ENCODE measurements at regions not wholly inside any gene's neighbourhood (a gene's known extent, or its start where the extent isn't known, plus 50 kb on each side); places are given as distances from the start of the nearest gene placed in this dataset.

DNA sequence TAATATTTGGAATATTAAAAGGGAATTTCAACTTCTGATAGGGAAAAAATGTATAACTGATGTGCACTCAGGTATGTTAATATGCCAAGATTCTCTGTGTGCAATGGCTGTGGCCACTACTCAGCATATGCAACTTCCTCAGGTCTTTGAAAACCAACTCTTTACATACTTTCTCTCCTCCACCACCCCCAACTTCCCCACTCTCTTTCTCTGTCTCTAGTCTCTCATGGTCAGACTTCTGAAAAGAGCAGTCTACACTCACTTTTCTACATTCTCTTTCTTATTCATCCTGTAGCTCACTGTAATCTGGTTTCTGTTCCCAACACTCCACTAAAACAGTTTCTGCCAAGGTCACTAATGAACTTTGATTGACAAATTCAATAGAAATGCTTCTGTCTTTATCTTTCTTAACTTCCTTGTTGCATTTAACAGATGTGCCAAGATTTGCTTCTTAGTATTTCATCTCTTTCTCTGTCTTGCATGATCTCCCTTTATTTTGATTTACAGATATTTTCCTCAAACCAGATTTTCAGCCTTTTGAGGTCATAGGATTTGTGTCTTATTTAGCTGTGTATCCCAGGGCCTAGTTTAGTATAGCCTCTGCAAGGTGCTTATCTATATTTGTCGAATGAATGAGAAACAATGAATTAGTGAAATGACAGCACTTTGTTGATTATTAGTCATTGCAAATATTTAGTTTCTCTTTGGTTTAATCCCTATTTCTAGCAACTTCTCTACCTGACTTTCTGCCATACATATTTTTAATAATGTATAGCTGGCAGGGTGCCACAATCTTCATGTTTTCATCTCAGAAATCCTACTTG, 168.9 kb downstream of the LMO4 start:
- Mint-ChIP-seq H3K4me1 (ENCODE audit: low read depth) (no peaks in the 10 kb centered on the region), H3K27me3 (ENCODE audit: insufficient read depth) (no peaks in the 10 kb centered on the region), H3K27ac (no peak overlapping the region), H3K9me3 (no peaks in the 10 kb centered on the region), H3K36me3 (ENCODE audit: low read depth) (no peaks in the 10 kb centered on the region), H3K4me3 (no peak overlapping the region)
- DNase-seq (ENCODE audit: low spot score): no peak
- intact Hi-C loops (cut with micrococcal nuclease): no loop called here

DNA sequence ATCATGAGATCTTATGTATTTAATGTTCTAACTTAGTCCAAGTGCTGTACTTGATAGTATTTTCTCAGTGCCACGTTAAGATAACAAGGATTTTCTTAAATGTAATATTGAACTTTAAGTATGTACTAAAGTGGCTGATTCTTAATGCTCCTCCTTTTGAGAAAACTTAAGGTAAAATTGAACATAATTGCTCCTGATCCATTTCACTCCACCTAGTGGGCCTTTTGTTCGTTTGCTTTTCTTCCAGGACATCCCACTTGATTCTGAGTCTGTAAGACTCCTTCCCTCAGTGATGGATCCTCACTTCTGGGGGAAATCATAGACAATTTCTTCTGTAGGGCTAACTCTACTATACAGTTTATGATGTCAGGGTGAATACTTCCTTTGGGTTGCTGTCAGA, 173.1 kb downstream of the LMO4 start:
- Mint-ChIP-seq H3K27ac (no peak overlapping the region), H3K4me3 (no peak overlapping the region), H3K9me3 (no peaks in the 10 kb centered on the region), H3K36me3 (ENCODE audit: low read depth) (no peaks in the 10 kb centered on the region), H3K27me3 (ENCODE audit: insufficient read depth) (no peaks in the 10 kb centered on the region), H3K4me1 (ENCODE audit: low read depth) (no peaks in the 10 kb centered on the region)
- intact Hi-C loops (cut with micrococcal nuclease): no loop called here
- no peak for DNase-seq (ENCODE audit: low spot score)

DNA sequence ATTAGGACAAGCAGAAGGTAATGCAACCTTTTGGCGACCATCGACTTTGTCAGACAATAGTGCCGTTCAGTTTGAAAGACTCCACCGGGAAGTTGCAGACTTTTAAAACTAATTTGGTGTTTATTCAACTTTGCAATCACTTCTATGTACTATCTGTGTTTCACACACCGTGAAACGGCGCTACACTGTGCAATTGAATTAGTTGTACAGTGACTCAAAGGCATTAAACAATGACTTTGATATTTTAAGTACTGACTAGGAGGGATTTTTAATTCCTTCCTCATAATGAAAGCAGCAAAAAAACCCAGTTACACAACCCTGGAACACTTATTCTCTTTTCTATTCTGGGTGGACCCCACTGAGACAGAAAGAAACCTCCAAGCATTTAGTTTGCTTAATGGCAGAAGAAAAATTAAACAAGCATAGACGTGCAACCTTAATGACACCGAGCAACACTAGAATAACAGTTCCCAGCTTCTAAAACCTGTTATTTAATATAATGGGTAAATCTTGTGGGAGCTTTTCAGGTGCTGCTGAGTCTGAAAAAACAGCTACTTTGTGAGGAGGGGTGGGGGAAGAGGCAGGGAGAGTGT, 176.8 kb downstream of the LMO4 start:
- Mint-ChIP-seq H3K4me1 (ENCODE audit: low read depth) (no peaks in the 10 kb centered on the region), H3K27ac (no peak overlapping the region), H3K4me3 (no peak overlapping the region), H3K9me3 (no peaks in the 10 kb centered on the region), H3K36me3 (ENCODE audit: low read depth) (no peaks in the 10 kb centered on the region), H3K27me3 (ENCODE audit: insufficient read depth) (peaks cover 5% of the 10 kb centered on the region)
- DNase-seq (ENCODE audit: low spot score): no peak
- intact Hi-C loops (cut with micrococcal nuclease): no loop called here

DNA sequence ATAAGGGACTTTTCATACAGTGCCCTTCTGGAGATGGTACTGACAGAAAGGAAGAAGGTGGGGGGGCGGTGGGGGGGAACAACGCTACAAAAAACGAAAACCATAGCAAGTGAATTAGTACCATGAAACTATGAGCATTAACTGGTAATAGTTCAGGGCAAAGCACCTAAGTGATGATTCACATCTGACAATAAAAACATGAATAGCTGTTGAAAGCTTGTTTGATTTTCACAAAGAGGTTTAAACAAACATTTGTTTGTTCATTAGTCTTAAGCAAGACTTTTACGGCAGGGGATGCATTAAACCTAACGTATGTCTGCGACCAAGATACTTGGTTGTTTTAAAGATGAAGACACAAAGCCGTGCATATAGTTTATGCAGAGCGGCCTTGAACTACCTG, 177.5 kb downstream of the LMO4 start:
- no peaks in the 10 kb centered on the region for H3K36me3 Mint-ChIP-seq (ENCODE audit: low read depth)
- intact Hi-C loops (cut with micrococcal nuclease): no loop called here

DNA sequence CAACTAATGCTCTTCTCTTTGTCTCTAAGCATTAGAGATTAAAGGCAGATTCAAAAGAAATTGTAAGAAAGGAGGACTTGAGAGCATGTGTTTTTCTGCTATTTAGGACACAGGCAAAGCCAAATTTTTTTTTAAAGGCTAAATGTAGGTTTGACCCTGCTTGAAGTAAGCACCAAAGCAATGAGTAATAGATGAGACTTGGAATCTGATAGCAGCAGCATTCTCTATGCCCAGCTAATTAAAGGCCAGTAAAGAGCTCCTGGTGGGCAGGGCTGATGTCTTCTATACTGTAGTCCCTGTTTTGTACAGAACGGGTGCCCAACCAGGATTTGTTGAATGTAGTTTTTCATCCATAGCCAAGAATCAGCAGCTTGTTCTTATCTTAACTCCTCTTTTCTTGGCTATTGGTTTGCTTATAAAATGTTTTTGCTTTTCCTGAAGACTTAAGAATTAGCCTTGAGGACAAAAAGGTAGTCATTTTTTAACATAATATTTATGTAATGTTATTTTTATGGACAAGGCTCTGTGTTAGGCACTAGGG, 179.6 kb downstream of the LMO4 start:
- H3K4me1 Mint-ChIP-seq (ENCODE audit: low read depth): no peaks in the 10 kb centered on the region
- H3K36me3 Mint-ChIP-seq (ENCODE audit: low read depth): no peaks in the 10 kb centered on the region
- intact Hi-C loops (cut with micrococcal nuclease): no loop called here
- no peak overlapping the region for H3K4me3 Mint-ChIP-seq
- no peak overlapping the region for H3K27ac Mint-ChIP-seq
- H3K9me3 Mint-ChIP-seq: no peaks in the 10 kb centered on the region
- DNase-seq (ENCODE audit: low spot score): no peak
- H3K27me3 Mint-ChIP-seq (ENCODE audit: insufficient read depth): peaks cover 5% of the 10 kb centered on the region

More for the DNA sequence above, 177.5 kb downstream of the LMO4 start:
- Mint-ChIP-seq H3K4me3 (no peak overlapping the region), H3K27me3 (ENCODE audit: insufficient read depth) (peaks cover 5% of the 10 kb centered on the region), H3K27ac (no peak overlapping the region), H3K4me1 (ENCODE audit: low read depth) (no peaks in the 10 kb centered on the region), H3K9me3 (no peaks in the 10 kb centered on the region)
- DNase-seq (ENCODE audit: low spot score): no peak

DNA sequence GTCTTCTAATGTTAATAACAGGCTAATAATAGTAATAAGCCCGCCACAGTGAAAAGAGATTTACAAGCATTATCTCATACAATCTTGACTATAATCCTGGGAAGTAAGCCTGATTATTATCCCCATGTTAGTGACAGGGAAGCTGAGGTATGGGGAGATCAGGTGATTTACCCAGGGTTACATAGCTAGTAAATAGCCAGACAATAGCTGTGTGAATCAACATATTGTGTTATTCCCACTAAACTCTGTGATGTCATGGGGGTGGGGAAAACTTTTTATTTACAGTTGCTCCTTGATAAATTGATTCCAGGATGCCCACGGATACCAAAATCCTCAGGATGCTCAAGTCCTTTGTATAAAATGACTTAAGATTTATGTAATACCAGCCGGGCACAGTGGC, 181.9 kb downstream of the LMO4 start:
- H3K36me3 Mint-ChIP-seq (ENCODE audit: low read depth): no peaks in the 10 kb centered on the region
- H3K27ac Mint-ChIP-seq: no peak overlapping the region
- H3K9me3 Mint-ChIP-seq: no peaks in the 10 kb centered on the region
- no peak overlapping the region for H3K4me3 Mint-ChIP-seq
- intact Hi-C loops (cut with micrococcal nuclease): no loop called here
- no peak for DNase-seq (ENCODE audit: low spot score)
- peaks cover 6% of the 10 kb centered on the region for H3K27me3 Mint-ChIP-seq (ENCODE audit: insufficient read depth)
- no peaks in the 10 kb centered on the region for H3K4me1 Mint-ChIP-seq (ENCODE audit: low read depth)

DNA sequence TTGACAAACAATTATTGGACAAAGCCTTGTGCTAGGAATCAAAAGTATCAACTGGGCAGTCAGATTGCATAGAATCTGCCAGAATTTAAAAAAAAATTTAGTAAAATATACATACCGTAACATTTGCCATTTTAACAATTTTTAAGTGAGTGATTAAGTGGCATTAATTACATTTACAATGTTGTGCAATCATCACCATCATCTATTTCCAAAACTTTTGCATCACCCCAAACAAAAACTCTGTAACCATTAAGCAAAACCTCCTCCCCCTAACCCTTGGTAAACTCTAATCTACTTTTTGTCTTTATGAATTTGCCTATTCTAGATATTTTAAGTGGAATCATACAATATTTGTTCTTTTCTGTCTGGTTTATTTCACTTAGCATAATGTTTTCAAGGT, 182.8 kb downstream of the LMO4 start:
- Mint-ChIP-seq H3K36me3 (ENCODE audit: low read depth) (no peaks in the 10 kb centered on the region), H3K4me1 (ENCODE audit: low read depth) (no peaks in the 10 kb centered on the region), H3K9me3 (no peaks in the 10 kb centered on the region), H3K27ac (no peak overlapping the region), H3K27me3 (ENCODE audit: insufficient read depth) (peaks cover 6% of the 10 kb centered on the region), H3K4me3 (no peak overlapping the region)
- intact Hi-C loops (cut with micrococcal nuclease): no loop called here
- DNase-seq (ENCODE audit: low spot score): no peak

DNA sequence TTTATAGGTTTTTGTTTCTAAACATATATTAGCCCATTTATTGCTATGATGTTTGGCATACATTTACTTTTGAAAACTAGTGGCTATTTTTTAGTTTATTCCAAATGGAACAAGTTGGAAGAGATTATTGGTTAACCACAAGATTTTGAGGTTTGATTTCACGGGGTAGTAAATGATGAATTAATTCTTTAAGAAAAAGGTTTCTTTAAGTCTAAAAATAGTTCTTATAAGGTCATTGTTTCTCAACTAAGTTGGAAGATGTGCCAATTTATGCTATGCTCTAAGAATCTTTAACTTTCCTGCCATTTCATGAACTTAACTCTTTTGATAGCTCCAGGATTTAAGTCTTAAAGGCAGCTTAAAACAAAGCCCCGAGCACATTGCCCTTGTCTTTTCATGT, 183.8 kb downstream of the LMO4 start:
- no peaks in the 10 kb centered on the region for H3K9me3 Mint-ChIP-seq
- intact Hi-C loops (cut with micrococcal nuclease): no loop called here
- no peaks in the 10 kb centered on the region for H3K4me1 Mint-ChIP-seq (ENCODE audit: low read depth)
- no peak for DNase-seq (ENCODE audit: low spot score)
- no peaks in the 10 kb centered on the region for H3K36me3 Mint-ChIP-seq (ENCODE audit: low read depth)
- no peak overlapping the region for H3K4me3 Mint-ChIP-seq
- peaks cover 5% of the 10 kb centered on the region for H3K27me3 Mint-ChIP-seq (ENCODE audit: insufficient read depth)
- no peak overlapping the region for H3K27ac Mint-ChIP-seq

DNA sequence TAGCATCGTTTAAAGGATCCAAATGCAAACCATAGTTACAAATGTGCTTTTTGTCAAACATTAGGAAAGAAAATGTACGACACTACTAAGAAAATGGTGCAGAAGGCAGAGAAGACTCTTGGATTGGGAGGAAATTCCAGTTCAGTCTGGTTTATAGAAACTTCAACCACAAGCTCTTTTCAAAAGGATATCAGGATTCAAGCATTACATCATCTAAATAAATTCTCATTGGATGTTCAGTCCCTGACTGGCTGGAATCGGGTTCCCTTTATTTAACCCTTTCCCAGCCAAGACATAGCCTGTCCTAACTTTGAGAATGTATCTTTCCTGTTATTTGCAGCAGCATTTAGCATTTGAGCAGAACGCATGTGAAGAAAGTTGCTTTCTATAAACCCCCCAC, 184.6 kb downstream of the LMO4 start:
- no peaks in the 10 kb centered on the region for H3K9me3 Mint-ChIP-seq
- no peaks in the 10 kb centered on the region for H3K36me3 Mint-ChIP-seq (ENCODE audit: low read depth)
- H3K4me3 Mint-ChIP-seq: no peak overlapping the region
- intact Hi-C loops (cut with micrococcal nuclease): no loop called here
- no peak for DNase-seq (ENCODE audit: low spot score)
- H3K27me3 Mint-ChIP-seq (ENCODE audit: insufficient read depth): peaks cover 5% of the 10 kb centered on the region
- no peak overlapping the region for H3K27ac Mint-ChIP-seq
- H3K4me1 Mint-ChIP-seq (ENCODE audit: low read depth): no peaks in the 10 kb centered on the region

DNA sequence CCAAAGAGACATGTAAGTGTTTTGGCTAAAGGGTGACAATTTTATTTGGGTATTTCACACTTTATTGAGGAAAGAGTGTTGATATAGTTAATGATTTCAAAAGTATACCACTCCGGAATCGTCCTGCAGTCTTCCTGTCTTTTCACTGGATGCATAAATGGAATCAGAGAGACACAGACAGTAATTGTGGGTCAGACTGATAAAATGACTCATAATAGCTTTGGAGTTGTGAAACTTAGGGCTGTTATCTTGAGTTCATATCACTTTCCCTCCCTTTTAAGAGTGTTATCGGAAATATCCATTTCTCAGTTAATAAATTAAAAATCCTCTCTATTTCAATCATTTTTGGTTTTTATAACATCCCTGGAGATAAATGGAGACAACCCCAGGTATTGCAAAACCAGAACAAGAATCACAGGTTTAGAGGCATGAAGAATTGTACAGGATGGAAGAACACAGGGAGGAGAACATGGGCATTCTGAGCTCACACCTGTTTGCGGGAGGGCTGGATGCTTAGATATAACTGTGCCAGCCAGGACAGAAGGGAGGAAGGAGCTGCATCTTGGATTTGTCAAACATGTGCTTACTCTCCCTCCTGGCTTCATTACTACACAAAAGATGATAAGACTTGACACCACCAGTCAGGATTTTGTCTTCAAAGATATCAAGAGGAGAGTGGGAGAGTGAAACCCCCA, 185.4 kb downstream of the LMO4 start:
- Mint-ChIP-seq H3K4me3 (no peak overlapping the region), H3K9me3 (no peaks in the 10 kb centered on the region), H3K4me1 (ENCODE audit: low read depth) (no peaks in the 10 kb centered on the region), H3K27ac (no peak overlapping the region), H3K36me3 (ENCODE audit: low read depth) (no peaks in the 10 kb centered on the region), H3K27me3 (ENCODE audit: insufficient read depth) (peaks cover 2% of the 10 kb centered on the region)
- no peak for DNase-seq (ENCODE audit: low spot score)
- intact Hi-C loops (cut with micrococcal nuclease): no loop called here

DNA sequence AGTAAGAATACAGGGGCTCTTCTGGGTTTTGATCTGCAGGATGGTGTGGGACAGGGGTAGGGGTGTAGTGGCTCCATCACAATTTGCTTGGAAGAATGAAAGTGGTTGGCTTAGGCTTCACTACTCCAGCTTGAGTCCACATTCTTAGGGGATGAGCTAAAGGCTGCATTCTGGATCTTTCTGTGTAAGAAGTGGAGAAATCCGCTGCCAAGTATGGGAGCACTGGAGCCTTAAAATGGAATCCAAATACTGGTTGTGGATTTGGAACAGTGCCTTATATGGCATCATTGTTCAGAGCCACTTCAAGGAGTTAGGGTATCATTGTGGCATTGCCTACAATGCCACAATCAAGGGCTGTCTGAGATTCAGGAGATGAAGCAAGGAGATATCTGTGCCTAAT, 187.1 kb downstream of the LMO4 start:
- Mint-ChIP-seq H3K27me3 (ENCODE audit: insufficient read depth) (peaks cover 2% of the 10 kb centered on the region), H3K27ac (no peak overlapping the region), H3K4me1 (ENCODE audit: low read depth) (no peaks in the 10 kb centered on the region), H3K36me3 (ENCODE audit: low read depth) (no peaks in the 10 kb centered on the region), H3K9me3 (no peaks in the 10 kb centered on the region), H3K4me3 (no peak overlapping the region)
- no peak for DNase-seq (ENCODE audit: low spot score)
- intact Hi-C loops (cut with micrococcal nuclease): no loop called here

DNA sequence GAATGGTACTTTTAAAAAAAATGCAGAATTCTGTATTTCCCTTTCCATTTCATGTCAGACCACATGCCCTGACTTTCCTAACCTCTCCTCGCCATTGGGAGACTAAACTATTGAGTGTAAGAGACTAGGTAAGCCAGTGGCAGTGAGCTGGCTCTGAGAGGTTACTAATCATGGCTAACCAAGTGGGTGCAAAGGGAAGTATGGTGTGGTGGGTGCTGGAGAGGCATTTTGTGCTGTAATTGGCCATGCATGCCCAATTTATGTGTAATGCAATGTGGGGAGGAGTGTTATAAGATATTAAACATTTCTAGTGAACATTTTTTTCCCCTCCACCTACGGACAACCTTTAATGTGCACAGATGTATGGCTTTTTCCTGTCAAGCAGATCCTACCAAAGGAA, 190.1 kb downstream of the LMO4 start:
- intact Hi-C loops (cut with micrococcal nuclease): no loop called here
- Mint-ChIP-seq H3K9me3 (no peaks in the 10 kb centered on the region), H3K4me3 (no peak overlapping the region), H3K4me1 (ENCODE audit: low read depth) (no peaks in the 10 kb centered on the region), H3K27me3 (ENCODE audit: insufficient read depth) (peaks cover 2% of the 10 kb centered on the region), H3K36me3 (ENCODE audit: low read depth) (no peaks in the 10 kb centered on the region), H3K27ac (no peak overlapping the region)
- no peak for DNase-seq (ENCODE audit: low spot score)

DNA sequence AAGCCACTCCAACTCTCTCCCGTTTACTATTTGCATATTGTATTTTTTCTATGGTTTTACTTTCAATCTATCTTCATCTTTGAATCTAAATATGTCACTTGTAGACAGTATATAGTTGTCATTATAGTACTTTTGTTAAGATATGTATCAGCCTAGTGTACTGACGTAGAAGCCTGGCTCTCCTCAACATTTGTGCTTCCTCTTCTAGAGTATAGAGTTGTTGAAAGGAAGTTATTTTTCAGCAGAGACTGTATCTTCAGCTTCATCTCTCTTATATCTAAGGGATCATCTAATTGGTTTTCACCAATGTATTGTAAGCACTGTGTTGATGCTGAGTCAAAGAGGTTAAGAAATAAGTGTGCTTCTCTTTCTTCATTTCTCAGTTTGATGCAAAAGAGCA, 192.8 kb downstream of the LMO4 start:
- Mint-ChIP-seq H3K36me3 (ENCODE audit: low read depth) (no peaks in the 10 kb centered on the region), H3K4me3 (no peak overlapping the region), H3K27ac (no peak overlapping the region), H3K9me3 (no peaks in the 10 kb centered on the region), H3K27me3 (ENCODE audit: insufficient read depth) (no peaks in the 10 kb centered on the region), H3K4me1 (ENCODE audit: low read depth) (no peaks in the 10 kb centered on the region)
- intact Hi-C loops (cut with micrococcal nuclease): no loop called here
- DNase-seq (ENCODE audit: low spot score): no peak

All from activated T-helper 1 cell treated with anti-CD3 and anti-CD28 coated beads, Interleukin-12 subunit alpha, Interleukin-12 subunit beta, Interleukin-2, Interleukin-4 antibody, amounts not matched to agents 30 ng/mL and 10 ng/mL and 1 ng/mL, durations not matched to agents 14 hours and 24 hours and 36 hours (primary cell).